ENCODE measurements at regions not wholly inside any gene's neighbourhood (a gene's known extent, or its start where the extent isn't known, plus 50 kb on each side); places are given as distances from the start of the nearest gene placed in this dataset.
"Not testable (repeated sequence)": the region's sequence is repeated elsewhere in the genome, so short reads cannot be mapped to it uniquely, and the experiment has no call there.

DNA sequence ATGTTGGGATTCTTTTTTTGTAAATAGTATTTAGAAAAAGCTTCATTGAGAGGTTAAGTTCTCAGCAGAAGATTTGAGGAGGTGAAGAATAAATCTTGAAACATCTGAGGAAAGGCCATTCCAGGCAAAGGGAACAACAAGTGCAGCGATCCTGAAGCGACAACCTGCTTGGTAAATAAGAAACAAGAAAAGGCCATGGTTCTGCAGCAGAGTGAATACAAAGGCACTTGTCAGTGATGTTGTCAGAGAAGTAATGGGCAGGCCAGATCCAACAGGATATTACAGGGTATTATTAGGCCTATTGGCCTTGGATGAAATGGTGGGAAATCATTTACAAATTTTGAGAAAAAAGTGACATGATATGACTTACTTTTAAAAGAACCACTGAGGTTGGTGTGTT, 960.0 kb downstream of the PLA2G4A start:
- no peak for DNase-seq (ENCODE audit: low read depth)
- in situ Hi-C loops (cut with HindIII; ENCODE audit: low pct_unique_long_range_greater_than_20kb, low sequenced_read_pairs) = no loop called here

DNA sequence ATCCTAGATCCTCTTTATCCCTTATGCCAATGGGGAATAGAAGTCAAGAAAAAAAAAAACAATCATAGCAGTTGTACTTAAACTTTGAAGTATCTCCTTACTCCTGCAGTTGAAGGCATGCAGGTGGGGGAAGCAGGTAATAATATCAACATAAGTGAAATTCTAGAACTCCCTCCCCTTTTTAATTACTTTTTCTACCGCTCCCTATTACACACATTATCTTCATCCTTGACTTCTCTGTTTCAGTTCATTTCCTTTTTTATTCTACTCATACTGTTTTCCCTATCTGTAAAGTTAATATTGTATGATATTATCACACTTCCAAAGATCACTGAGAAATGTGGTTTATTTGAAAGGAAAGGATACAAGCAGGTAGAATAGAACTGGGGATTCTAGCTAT, 962.0 kb downstream of the PLA2G4A start:
- DNase-seq (ENCODE audit: low read depth) = no peak
- in situ Hi-C loops (cut with HindIII; ENCODE audit: low pct_unique_long_range_greater_than_20kb, low sequenced_read_pairs) = no loop called here

DNA sequence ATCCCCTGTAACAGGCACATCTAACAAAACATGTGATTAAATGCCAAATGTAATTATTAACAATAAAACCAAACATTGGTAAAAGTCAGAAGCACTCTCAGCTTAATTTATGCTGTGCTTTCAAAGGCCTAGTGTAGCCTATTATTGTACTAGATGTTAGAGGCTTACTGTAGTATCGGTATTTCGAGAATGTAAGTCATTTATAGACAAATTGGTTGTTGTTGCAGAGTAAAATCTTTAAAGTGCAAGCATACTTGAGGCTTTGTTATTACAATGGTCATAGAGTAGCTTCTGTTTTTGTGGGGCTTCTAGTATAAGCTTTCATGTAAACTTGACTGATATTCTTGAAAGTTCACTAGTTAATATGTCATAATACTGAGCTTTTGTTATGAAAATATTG, 965.8 kb downstream of the PLA2G4A start:
- DNase-seq (ENCODE audit: low read depth) = no peak
- in situ Hi-C loops (cut with HindIII; ENCODE audit: low pct_unique_long_range_greater_than_20kb, low sequenced_read_pairs) = no loop called here

DNA sequence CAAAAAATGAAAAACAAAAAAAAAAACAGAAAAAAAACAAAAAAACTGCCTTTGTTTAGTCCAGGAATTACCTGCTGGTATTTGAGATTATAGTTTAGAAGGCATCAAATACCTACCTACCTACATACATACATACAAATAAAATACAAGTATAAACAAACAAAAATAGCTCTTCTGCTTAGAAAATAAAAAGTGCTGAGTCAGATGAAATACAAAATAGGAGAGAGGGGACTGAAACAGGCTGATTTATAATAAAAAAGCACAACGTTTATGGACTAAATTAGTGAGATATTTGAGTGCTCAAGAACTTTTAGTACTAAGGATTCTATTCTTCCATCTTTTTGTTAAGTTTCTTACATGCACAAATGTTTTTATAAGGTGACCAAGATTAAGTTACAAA, 980.8 kb downstream of the PLA2G4A start:
- in situ Hi-C loops (cut with HindIII; ENCODE audit: low pct_unique_long_range_greater_than_20kb, low sequenced_read_pairs) = no loop called here

DNA sequence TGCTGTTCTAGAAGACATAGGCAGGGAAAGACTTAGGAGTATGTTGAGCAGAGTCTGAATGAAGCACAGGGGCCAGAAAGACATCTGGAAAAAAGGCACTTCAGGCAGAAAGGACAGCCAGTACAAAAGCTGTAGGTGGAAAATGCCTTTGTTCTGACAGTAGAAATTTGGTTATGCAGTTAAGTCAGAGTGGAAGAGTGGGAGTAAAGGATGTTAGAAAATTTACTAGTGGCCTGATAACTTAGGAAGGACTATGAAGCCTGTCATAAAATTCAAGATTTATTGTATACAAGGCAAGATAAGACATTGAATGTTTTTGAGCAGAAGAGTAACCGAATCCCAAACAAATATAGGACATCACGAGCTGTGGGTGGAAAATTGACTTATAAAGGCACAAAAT, 987.9 kb downstream of the PLA2G4A start:
- in situ Hi-C loops (cut with HindIII; ENCODE audit: low pct_unique_long_range_greater_than_20kb, low sequenced_read_pairs) = no loop called here
- DNase-seq (ENCODE audit: low read depth) = no peak

More for the DNA sequence above, 980.8 kb downstream of the PLA2G4A start:
- DNase-seq (ENCODE audit: low read depth) = no peak

DNA sequence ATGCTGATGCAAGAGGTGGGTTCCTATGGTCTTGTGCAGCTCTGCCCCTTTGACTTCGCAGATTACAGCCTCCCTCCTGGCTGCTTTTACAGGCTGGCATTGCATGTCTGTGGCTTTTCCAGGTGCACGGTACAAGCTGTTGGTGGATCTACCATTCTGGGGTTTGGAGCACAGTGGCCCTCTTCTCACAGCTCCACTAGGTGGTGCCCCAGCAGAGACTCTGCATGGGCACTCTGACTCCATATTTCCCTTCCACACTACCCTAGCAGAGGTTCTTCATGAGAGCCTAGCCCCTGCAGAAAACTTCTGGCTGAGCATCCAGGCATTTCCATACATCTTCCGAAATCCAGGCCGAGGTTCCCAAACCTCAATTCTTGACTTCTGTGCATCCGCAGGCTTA, 989.0 kb downstream of the PLA2G4A start:
- no peak for DNase-seq (ENCODE audit: low read depth)
- in situ Hi-C loops (cut with HindIII; ENCODE audit: low pct_unique_long_range_greater_than_20kb, low sequenced_read_pairs) = no loop called here

DNA sequence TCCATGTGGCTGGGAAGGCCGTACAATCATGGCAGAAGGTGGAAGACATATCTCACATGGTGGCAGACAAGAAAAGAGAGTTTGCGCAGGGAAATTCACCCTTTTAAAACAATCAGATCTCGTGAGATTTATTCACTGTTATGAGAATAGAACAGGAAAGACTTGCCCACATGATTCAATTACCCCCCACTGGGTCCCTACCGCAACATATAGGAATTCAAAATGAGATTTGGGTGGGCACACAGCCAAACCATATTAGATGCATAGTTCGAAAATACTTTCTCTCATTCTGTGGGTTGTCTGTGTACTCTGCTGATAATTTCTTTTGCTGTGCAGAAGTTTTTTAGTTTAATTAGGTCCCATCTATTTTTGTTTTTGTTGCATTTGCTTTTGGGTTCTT, 990.3 kb downstream of the PLA2G4A start:
- in situ Hi-C loops (cut with HindIII; ENCODE audit: low pct_unique_long_range_greater_than_20kb, low sequenced_read_pairs) = no loop called here

DNA sequence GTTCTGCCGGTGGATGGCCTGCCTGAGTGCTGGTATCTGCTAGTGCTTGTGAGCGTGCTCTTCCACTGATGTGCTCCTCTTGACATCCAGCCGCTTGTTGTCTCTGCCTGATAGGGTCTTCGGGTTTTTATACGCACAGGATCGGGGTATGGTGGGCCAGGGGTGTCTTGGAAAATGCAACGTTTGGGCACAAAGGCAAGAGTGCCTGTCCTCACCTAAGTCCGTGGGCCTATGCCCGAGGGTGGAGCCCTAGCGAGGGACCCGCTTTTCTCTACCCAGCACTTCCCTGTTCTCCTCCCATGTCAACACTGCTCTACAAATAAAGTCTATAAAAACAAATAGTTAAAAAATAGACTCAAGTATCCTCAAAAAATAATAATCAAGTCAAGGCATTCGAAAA, 1007.8 kb downstream of the PLA2G4A start:
- in situ Hi-C loops (cut with HindIII; ENCODE audit: low pct_unique_long_range_greater_than_20kb, low sequenced_read_pairs) = no loop called here
- no peak for DNase-seq (ENCODE audit: low read depth)

More for the DNA sequence above, 990.3 kb downstream of the PLA2G4A start:
- DNase-seq (ENCODE audit: low read depth) = no peak

DNA sequence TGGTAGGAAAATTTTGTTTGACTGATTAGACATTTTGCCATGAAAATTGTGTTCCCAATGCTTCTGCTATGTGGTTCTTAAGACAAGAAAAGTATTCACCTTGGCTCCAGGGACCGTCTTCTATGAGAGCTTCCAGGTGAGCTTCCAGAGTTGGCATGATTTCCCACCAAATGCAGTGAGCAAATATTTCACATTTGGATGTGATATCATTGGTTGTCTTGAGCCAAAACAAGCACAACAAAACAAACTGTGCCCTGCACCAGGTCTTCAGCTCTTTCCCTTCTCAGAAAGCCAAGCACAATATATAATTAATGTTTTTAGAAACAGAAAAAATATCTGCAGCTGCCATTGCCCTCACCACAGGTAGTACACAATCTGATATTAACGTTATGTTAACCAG, 1009.0 kb downstream of the PLA2G4A start:
- no peak for DNase-seq (ENCODE audit: low read depth)
- in situ Hi-C loops (cut with HindIII; ENCODE audit: low pct_unique_long_range_greater_than_20kb, low sequenced_read_pairs) = no loop called here

DNA sequence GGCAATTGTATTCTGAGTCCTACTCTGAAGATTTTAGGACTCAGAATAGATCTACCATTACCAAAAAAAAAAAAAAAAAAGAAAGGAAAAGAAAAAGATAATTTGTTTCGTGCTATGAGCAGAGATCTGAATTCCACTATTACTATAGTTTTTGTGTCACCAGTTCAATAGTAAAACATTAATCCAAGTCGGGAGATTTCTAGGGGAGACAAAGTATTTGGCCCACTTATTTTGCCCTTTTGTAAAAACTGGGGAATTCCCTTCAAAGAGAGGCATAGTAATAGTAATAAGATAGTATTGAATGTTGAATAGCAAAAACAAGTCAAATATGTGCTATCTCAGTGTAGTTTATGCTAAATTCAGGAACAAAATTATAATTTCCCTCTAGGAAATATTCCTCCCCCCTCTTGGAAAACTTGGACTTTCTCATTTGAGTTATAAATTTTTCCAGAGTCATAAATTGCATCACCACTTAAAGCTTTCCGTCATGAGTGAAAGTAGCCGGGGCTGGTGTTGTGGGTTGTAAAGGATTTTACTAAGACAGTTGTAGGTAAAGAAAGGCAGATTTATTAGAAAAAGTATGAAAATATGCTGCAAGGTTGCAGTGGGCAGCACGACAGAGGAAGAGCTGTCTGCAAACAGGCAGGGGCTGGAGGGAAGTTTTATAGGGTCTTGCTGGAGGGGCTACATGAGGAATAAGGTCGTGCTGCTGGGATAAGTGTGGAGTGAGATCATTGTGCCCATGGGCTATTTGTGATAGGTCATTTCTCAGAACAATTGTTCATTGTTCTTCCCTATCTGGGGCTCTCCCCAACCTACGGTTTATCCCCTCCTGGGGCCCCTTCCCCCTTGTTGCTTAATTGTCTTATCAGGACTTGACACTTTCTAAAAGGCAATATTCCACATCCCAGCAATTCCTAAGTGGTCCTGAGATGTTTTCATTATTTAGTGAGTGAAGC, 1009.9 kb downstream of the PLA2G4A start:
- DNase-seq (ENCODE audit: low read depth) = no peak

DNA sequence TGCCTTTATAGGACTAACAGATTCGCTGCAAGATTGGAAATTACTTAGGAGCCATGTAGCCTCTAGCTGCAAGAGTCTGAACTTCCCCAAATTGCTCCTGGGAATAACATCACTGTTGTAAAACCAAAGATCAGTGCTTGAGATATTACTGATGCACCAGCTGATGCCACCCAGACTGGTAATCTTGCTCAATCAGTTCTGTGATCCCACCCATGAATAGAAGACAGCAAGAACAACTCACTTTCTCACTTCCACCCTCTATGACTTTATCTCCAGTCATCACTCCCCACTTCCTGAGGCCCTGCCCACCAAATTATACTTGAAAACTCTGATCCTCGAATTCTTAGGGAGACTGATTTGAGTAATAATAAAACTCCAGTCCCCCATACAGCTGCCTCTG, 1011.1 kb downstream of the PLA2G4A start:
- in situ Hi-C loops (cut with HindIII; ENCODE audit: low pct_unique_long_range_greater_than_20kb, low sequenced_read_pairs) = no loop called here

More for the DNA sequence above, 1009.9 kb downstream of the PLA2G4A start:
- in situ Hi-C loops (cut with HindIII; ENCODE audit: low pct_unique_long_range_greater_than_20kb, low sequenced_read_pairs) = no loop called here

DNA sequence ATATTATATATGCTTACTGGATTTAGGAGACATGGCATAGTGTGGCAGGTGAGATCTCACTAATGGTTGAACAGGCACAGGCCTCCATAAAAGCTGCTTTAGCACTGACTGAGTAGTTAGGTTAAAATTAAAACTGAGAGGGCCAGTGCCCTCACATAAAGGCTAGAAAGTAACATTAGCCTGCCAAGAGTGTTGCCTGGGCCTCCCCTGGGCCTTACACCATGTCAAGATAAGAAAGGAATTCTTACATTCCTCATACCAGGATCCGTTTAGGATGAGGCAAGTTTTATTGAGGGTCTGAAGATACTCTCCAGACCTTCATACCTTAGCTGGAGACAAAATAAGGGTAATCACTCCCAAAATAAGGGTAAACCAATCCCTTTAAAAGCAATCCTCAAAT, 1011.8 kb downstream of the PLA2G4A start:
- no peak for DNase-seq (ENCODE audit: low read depth)
- in situ Hi-C loops (cut with HindIII; ENCODE audit: low pct_unique_long_range_greater_than_20kb, low sequenced_read_pairs) = no loop called here

More for the DNA sequence above, 1011.1 kb downstream of the PLA2G4A start:
- no peak for DNase-seq (ENCODE audit: low read depth)

DNA sequence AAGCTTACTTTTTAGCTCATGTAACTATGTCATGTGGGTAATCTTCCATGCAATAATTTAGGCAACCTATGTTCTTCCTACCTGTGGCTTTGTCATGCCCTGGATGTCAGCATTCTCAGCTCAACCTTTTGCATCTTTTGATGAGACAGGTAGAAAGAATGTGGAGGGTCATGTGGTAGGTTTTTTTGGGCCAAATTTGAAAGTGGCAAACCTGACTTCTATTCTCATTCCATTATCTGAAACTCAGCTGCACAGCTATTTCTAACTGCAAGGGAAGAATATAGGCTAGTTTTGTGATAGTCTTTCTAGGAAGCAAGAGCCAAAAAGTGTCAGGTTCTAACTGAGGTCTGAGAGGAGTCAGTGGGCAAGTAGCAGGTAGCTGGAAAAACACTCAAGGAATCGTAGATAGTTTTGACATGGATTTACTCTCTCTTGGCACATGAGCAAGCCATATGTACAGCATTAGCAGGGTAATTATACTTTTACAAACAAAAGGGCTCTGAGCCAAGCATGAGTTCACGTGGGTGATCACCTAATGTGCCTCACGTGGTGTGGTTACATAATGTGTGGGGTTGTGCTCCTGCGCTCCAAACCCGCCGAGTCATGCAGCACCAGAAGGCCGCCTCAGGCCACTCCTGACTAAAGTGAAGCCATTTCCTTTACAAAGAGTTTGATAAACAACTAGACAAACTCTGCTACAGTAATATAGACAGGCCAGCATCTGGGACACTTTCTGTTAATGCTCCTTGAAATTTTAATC, 1013.8 kb downstream of the PLA2G4A start:
- in situ Hi-C loops (cut with HindIII; ENCODE audit: low pct_unique_long_range_greater_than_20kb, low sequenced_read_pairs) = no loop called here
- peak; percentile 53 for DNase-seq (ENCODE audit: low read depth)

DNA sequence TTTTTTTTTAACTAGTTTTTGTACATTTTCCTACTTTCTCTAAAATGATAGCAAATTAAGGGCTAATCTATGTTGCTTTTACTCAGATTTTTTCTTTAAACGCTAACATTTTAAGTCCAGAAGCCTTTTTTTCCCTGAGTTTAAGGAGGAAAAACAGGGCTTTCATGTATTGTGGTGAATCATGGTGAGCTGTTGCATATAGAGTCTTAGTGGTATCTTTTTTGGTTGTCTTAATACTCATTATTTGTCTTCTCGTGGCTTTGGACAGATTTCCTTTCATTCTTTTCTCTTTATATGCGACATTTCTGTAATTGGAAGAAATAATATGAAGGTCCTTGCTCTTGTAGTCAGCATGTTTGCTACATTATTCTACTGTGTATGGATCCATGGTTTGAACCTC, 1015.6 kb downstream of the PLA2G4A start:
- DNase-seq (ENCODE audit: low read depth) = no peak
- in situ Hi-C loops (cut with HindIII; ENCODE audit: low pct_unique_long_range_greater_than_20kb, low sequenced_read_pairs) = no loop called here

DNA sequence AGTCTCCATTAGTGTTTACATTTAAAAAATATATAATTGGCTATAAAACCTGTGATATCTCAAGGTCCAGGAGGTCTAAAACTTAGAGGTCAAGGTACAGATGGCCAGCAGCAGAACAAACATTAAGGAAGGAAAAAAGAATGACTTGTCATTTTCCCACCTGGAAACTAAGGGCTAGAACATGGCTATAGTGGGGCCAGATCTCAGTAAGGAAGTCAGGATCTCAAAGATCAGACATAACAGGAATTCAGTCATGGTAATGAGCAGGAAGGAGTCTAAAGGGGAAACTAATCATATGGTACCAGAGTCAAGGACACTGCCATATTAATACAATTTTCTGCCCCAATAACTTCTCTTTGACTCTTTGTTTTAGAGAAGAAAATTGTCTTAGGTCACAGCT, 1018.8 kb downstream of the PLA2G4A start:
- in situ Hi-C loops (cut with HindIII; ENCODE audit: low pct_unique_long_range_greater_than_20kb, low sequenced_read_pairs) = no loop called here
- no peak for DNase-seq (ENCODE audit: low read depth)

DNA sequence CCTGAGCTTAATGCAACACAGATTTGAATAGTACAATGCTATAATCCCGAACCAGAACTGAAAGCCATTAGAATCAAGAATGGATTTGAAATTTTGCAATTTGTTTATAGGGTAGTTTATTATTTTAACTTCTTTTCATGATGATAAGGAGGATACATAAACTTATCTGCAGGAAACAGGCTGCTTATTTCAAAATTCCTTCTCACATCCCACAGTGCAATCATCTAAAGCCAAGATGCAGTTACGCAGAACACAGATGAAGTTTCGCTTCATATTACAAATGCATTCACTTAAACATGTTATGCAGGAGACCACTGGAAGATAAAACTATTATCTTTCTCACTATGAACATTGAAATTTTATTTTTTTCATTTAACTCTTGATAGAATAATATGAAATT, 1019.6 kb downstream of the PLA2G4A start:
- DNase-seq (ENCODE audit: low read depth) = no peak
- in situ Hi-C loops (cut with HindIII; ENCODE audit: low pct_unique_long_range_greater_than_20kb, low sequenced_read_pairs) = no loop called here

DNA sequence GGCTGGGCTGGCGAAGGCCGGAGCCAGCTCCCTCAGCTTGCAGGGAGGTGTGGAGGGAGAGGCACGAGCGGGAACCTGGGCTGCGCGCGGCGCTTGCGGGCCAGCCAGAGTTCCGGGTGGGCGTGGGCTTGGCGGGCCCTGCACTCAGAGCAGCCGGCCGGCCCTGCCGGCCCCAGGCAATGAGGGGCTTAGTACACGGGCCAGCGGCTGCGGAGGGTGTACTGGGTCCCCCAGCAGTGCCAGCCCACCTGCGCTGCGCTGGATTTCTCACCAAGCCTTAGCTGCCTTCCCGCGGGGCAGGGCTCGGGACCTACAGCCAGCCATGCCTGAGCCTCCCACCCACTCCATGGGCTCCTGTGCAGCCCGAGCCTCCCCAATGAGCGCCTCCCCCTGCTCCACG, 1021.4 kb downstream of the PLA2G4A start:
- in situ Hi-C loops (cut with HindIII; ENCODE audit: low pct_unique_long_range_greater_than_20kb, low sequenced_read_pairs); DNase-seq (ENCODE audit: low read depth): not testable (repeated sequence)

DNA sequence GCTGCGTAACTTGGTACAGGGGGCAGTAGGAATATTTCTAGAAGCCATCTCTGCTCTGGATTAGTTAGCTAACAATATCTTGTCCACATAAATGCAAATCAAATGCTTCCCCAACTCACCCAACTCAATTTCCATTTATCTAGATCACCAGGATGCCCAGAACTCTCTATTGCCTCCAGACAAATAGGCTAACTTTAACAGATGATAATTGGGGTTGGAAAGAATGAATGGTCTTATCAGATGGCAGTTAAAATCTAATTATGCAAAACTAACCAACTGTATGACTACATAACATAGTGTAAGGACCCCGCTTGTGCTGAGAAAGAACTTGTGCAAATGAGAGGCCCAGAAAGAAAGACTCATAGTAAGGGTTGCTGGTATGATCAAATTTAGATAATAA, 1024.8 kb downstream of the PLA2G4A start:
- in situ Hi-C loops (cut with HindIII; ENCODE audit: low pct_unique_long_range_greater_than_20kb, low sequenced_read_pairs) = no loop called here
- DNase-seq (ENCODE audit: low read depth) = no peak

DNA sequence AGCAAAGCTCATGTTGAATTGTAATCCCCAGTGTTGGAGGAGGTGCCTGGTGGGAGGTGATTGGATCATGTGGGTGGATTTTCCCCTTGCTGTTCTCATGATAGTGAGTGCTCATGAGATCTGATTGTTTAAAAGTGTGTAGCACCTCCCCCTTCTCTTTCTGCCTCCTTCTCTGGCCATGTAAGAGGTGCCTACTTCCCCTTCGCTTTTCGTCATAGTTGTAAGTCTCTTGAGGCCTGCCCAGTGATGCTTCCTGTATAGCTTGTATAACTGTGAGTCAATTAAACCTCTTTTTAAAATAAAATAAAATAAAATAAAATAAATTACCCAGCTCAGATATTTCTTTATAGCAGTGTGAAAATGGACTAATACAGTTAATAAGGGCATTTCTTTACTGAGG, 1025.7 kb downstream of the PLA2G4A start:
- no peak for DNase-seq (ENCODE audit: low read depth)
- in situ Hi-C loops (cut with HindIII; ENCODE audit: low pct_unique_long_range_greater_than_20kb, low sequenced_read_pairs) = no loop called here
